HFF-Myc (cell line): ENCODE measurements at regions not wholly inside any gene's neighbourhood (a gene's known extent, or its start where the extent isn't known, plus 50 kb on each side); places are given as distances from the start of the nearest gene placed in this dataset.

Experiments
- DNase-seq: peaks from one replicate; pipeline ENCODE4 v3.0.0-alpha.2; 2011; ENCODE audit warnings: low read depth; ENCODE audit errors: extremely low read depth
- H3K4me3 ChIP-seq: replicated peaks from 2 replicates; pipeline ENCODE4 v1.5.1; 2011; ENCODE audit warnings: low read depth, mild to moderate bottlenecking, control low read depth, low read length
- TF ChIP-seq, protein P1 (sequence below): IDR thresholded peaks from 2 replicates; pipeline ENCODE4 v1.5.1; 2012; ENCODE audit warnings: mild to moderate bottlenecking, low read depth, low read length, control low read depth; ENCODE audit errors: missing control alignments

DNA sequence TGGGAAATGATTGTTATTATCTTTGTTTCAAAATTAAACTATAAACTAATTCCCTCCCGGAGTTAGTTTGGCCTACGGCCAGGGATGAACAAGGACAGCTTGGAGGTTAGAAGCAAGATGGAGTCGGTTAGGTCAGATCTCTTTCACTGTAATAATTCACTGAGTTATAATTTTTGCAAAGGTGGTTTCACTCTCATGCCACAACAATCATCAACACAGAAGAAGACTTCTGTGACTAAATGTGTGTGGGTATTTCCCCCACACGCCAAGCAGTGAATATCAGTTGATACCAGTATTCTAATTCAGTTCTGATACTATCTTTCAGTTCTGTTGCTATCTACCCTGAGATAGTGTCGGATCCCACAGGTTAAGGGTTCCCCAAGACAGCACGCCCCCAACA lies 215.1 kb downstream of the S1PR1 start:
- H3K4me3 ChIP-seq = no peak overlapping the region
- TF ChIP-seq, protein P1, sequence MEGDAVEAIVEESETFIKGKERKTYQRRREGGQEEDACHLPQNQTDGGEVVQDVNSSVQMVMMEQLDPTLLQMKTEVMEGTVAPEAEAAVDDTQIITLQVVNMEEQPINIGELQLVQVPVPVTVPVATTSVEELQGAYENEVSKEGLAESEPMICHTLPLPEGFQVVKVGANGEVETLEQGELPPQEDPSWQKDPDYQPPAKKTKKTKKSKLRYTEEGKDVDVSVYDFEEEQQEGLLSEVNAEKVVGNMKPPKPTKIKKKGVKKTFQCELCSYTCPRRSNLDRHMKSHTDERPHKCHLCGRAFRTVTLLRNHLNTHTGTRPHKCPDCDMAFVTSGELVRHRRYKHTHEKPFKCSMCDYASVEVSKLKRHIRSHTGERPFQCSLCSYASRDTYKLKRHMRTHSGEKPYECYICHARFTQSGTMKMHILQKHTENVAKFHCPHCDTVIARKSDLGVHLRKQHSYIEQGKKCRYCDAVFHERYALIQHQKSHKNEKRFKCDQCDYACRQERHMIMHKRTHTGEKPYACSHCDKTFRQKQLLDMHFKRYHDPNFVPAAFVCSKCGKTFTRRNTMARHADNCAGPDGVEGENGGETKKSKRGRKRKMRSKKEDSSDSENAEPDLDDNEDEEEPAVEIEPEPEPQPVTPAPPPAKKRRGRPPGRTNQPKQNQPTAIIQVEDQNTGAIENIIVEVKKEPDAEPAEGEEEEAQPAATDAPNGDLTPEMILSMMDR = no peak
- DNase-seq = no peak

DNA sequence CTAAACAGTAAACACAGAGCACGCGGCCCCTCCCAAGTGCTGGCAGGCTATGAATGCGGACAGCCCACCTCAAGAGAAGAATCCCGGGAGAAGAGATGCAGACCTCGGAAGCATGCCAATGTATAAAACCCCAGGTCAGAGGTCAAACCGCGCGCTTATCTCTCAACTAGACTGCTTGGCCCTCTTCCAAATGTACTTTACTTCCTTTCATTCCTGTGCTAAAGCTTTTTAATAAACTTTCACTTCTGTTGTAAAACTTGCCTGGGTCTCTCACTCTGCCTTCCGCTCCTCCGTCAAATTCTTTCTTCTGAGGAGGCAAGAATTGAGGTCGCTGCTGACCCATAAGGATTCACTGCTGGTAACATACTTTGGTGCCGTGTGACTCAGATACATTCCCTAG lies 216.0 kb downstream of the S1PR1 start:
- no peak overlapping the region for H3K4me3 ChIP-seq
- TF ChIP-seq, protein P1 = no peak
- DNase-seq = no peak

DNA sequence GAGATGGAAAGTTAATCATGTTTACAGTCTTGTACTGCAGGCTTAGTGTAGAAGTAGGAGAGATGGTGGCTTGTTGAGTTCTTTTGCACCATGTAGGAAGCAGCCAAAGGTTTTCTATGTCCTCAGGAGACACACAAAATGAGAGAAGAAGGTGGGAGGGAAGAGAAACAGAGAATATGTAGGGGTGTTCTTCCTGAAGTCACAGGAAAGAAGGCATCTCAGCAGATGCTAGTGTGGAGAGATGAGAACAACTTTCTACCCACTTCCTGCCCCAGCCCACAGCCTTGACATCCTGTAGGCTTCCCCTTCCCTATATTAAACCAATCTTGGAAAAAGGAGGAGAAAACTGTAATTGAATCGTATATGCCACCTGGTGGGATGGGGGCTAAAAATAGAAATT lies 217.0 kb downstream of the S1PR1 start:
- no peak for DNase-seq
- H3K4me3 ChIP-seq = no peak overlapping the region
- TF ChIP-seq, protein P1 = no peak

GRCh38 chr1:101455166-101455565 lies 218.3 kb downstream of the S1PR1 start:
- TF ChIP-seq, protein P1 = no peak
- H3K4me3 ChIP-seq = no peak overlapping the region
- no peak for DNase-seq

GRCh38 chr1:101460739-101461138 lies 223.9 kb downstream of the S1PR1 start:
- TF ChIP-seq, protein P1 = no peak
- DNase-seq = no peak
- no peak overlapping the region for H3K4me3 ChIP-seq

GRCh38 chr1:101463195-101463594 lies 226.4 kb downstream of the S1PR1 start:
- H3K4me3 ChIP-seq = no peak overlapping the region
- TF ChIP-seq, protein P1 = no peak
- no peak for DNase-seq

GRCh38 chr1:101465941-101466340 lies 229.1 kb downstream of the S1PR1 start:
- DNase-seq = no peak
- TF ChIP-seq, protein P1 = no peak
- H3K4me3 ChIP-seq = no peak overlapping the region
